ENCODE measurements at regions not wholly inside any gene's neighbourhood (a gene's known extent, or its start where the extent isn't known, plus 50 kb on each side); places are given as distances from the start of the nearest gene placed in this dataset.

- no peak overlapping the region for H3K27ac ChIP-seq (ENCODE audit: low read depth, low read length)
- no peak overlapping the region for H3K4me3 ChIP-seq (ENCODE audit: low read length)
- H3K36me3 ChIP-seq (ENCODE audit: control insufficient read depth, insufficient read depth, low read length) = no peaks in the 10 kb centered on the region
- no peaks in the 10 kb centered on the region for H3K27me3 ChIP-seq (ENCODE audit: control insufficient read depth, insufficient read depth, low read length)
- H3K9ac ChIP-seq (ENCODE audit: low read length) = no peak overlapping the region
- peaks cover 4% of the 10 kb centered on the region for H3K4me1 ChIP-seq (ENCODE audit: control insufficient read depth, insufficient read depth, low read length)
Observed at GRCh38 chr1:201602413-201603265, 63.7 kb downstream of the NAV1 start.

- peaks cover 4% of the 10 kb centered on the region for H3K4me1 ChIP-seq (ENCODE audit: control insufficient read depth, insufficient read depth, low read length)
- no peaks in the 10 kb centered on the region for H3K27me3 ChIP-seq (ENCODE audit: control insufficient read depth, insufficient read depth, low read length)
- H3K9ac ChIP-seq (ENCODE audit: low read length) = no peak overlapping the region
- H3K36me3 ChIP-seq (ENCODE audit: control insufficient read depth, insufficient read depth, low read length) = no peaks in the 10 kb centered on the region
- no peak overlapping the region for H3K27ac ChIP-seq (ENCODE audit: low read depth, low read length)
- no peak overlapping the region for H3K4me3 ChIP-seq (ENCODE audit: low read length)
Observed at GRCh38 chr1:201603613-201604232, 64.8 kb downstream of the NAV1 start.

- no peak overlapping the region for H3K27ac ChIP-seq (ENCODE audit: low read depth, low read length)
Observed at GRCh38 chr1:201605385-201606010, 66.6 kb downstream of the NAV1 start.

GRCh38 chr1:201606096-201606495 is 67.2 kb downstream of the NAV1 start:
- no peaks in the 10 kb centered on the region for H3K27me3 ChIP-seq (ENCODE audit: control insufficient read depth, insufficient read depth, low read length)
- H3K27ac ChIP-seq (ENCODE audit: low read depth, low read length) = no peak overlapping the region
- H3K4me1 ChIP-seq (ENCODE audit: control insufficient read depth, insufficient read depth, low read length) = peaks cover 4% of the 10 kb centered on the region
- no peak overlapping the region for H3K9ac ChIP-seq (ENCODE audit: low read length)
- H3K4me3 ChIP-seq (ENCODE audit: low read length) = no peak overlapping the region
- no peaks in the 10 kb centered on the region for H3K36me3 ChIP-seq (ENCODE audit: control insufficient read depth, insufficient read depth, low read length)

More at GRCh38 chr1:201605385-201606010, 66.6 kb downstream of the NAV1 start:
- Histone ChIP-seq H3K27me3 (ENCODE audit: control insufficient read depth, insufficient read depth, low read length) (no peaks in the 10 kb centered on the region), H3K36me3 (ENCODE audit: control insufficient read depth, insufficient read depth, low read length) (no peaks in the 10 kb centered on the region), H3K4me3 (ENCODE audit: low read length) (no peak overlapping the region), H3K4me1 (ENCODE audit: control insufficient read depth, insufficient read depth, low read length) (peaks cover 4% of the 10 kb centered on the region), H3K9ac (ENCODE audit: low read length) (no peak overlapping the region)

- no peak overlapping the region for H3K4me3 ChIP-seq (ENCODE audit: low read length)
- H3K4me1 ChIP-seq (ENCODE audit: control insufficient read depth, insufficient read depth, low read length) = peaks cover 4% of the 10 kb centered on the region
- no peaks in the 10 kb centered on the region for H3K27me3 ChIP-seq (ENCODE audit: control insufficient read depth, insufficient read depth, low read length)
- no peak overlapping the region for H3K27ac ChIP-seq (ENCODE audit: low read depth, low read length)
- no peaks in the 10 kb centered on the region for H3K36me3 ChIP-seq (ENCODE audit: control insufficient read depth, insufficient read depth, low read length)
- no peak overlapping the region for H3K9ac ChIP-seq (ENCODE audit: low read length)
Observed at GRCh38 chr1:201606623-201607022, 67.7 kb downstream of the NAV1 start.

- H3K4me1 ChIP-seq (ENCODE audit: control insufficient read depth, insufficient read depth, low read length) = peaks cover 2% of the 10 kb centered on the region
- no peak overlapping the region for H3K9ac ChIP-seq (ENCODE audit: low read length)
- H3K27ac ChIP-seq (ENCODE audit: low read depth, low read length) = no peak overlapping the region
Observed at GRCh38 chr1:201608635-201609395, 69.9 kb downstream of the NAV1 start.

GRCh38 chr1:201609661-201610318 is 70.9 kb downstream of the NAV1 start:
- H3K4me1 ChIP-seq (ENCODE audit: control insufficient read depth, insufficient read depth, low read length) = peaks cover 2% of the 10 kb centered on the region
- no peak overlapping the region for H3K27ac ChIP-seq (ENCODE audit: low read depth, low read length)
- no peak overlapping the region for H3K9ac ChIP-seq (ENCODE audit: low read length)
- H3K4me3 ChIP-seq (ENCODE audit: low read length) = no peak overlapping the region
- no peaks in the 10 kb centered on the region for H3K27me3 ChIP-seq (ENCODE audit: control insufficient read depth, insufficient read depth, low read length)
- no peaks in the 10 kb centered on the region for H3K36me3 ChIP-seq (ENCODE audit: control insufficient read depth, insufficient read depth, low read length)

More at GRCh38 chr1:201608635-201609395, 69.9 kb downstream of the NAV1 start:
- Histone ChIP-seq H3K36me3 (ENCODE audit: control insufficient read depth, insufficient read depth, low read length) (no peaks in the 10 kb centered on the region), H3K27me3 (ENCODE audit: control insufficient read depth, insufficient read depth, low read length) (no peaks in the 10 kb centered on the region), H3K4me3 (ENCODE audit: low read length) (no peak overlapping the region)

GRCh38 chr1:201610858-201611257 is 71.9 kb downstream of the NAV1 start:
- H3K27ac ChIP-seq (ENCODE audit: low read depth, low read length) = no peak overlapping the region
- H3K27me3 ChIP-seq (ENCODE audit: control insufficient read depth, insufficient read depth, low read length) = no peaks in the 10 kb centered on the region
- H3K9ac ChIP-seq (ENCODE audit: low read length) = no peak overlapping the region
- no peak overlapping the region for H3K4me3 ChIP-seq (ENCODE audit: low read length)
- H3K4me1 ChIP-seq (ENCODE audit: control insufficient read depth, insufficient read depth, low read length) = peaks cover 2% of the 10 kb centered on the region
- H3K36me3 ChIP-seq (ENCODE audit: control insufficient read depth, insufficient read depth, low read length) = no peaks in the 10 kb centered on the region

- Histone ChIP-seq H3K4me1 (ENCODE audit: control insufficient read depth, insufficient read depth, low read length) (peaks cover 2% of the 10 kb centered on the region), H3K4me3 (ENCODE audit: low read length) (no peak overlapping the region), H3K27me3 (ENCODE audit: control insufficient read depth, insufficient read depth, low read length) (no peaks in the 10 kb centered on the region), H3K9ac (ENCODE audit: low read length) (no peak overlapping the region), H3K36me3 (ENCODE audit: control insufficient read depth, insufficient read depth, low read length) (no peaks in the 10 kb centered on the region), H3K27ac (ENCODE audit: low read depth, low read length) (no peak overlapping the region)
Observed at GRCh38 chr1:201612645-201613044, 73.7 kb downstream of the NAV1 start.

- H3K27ac ChIP-seq (ENCODE audit: low read depth, low read length) = no peak overlapping the region
- H3K9ac ChIP-seq (ENCODE audit: low read length) = no peak overlapping the region
- no peaks in the 10 kb centered on the region for H3K4me1 ChIP-seq (ENCODE audit: control insufficient read depth, insufficient read depth, low read length)
- no peaks in the 10 kb centered on the region for H3K36me3 ChIP-seq (ENCODE audit: control insufficient read depth, insufficient read depth, low read length)
- no peaks in the 10 kb centered on the region for H3K27me3 ChIP-seq (ENCODE audit: control insufficient read depth, insufficient read depth, low read length)
- H3K4me3 ChIP-seq (ENCODE audit: low read length) = no peak overlapping the region
Observed at GRCh38 chr1:201614262-201615015, 75.5 kb downstream of the NAV1 start.

- H3K4me1 ChIP-seq (ENCODE audit: control insufficient read depth, insufficient read depth, low read length) = no peaks in the 10 kb centered on the region
- no peak overlapping the region for H3K4me3 ChIP-seq (ENCODE audit: low read length)
- H3K36me3 ChIP-seq (ENCODE audit: control insufficient read depth, insufficient read depth, low read length) = no peaks in the 10 kb centered on the region
- H3K9ac ChIP-seq (ENCODE audit: low read length) = no peak overlapping the region
- no peaks in the 10 kb centered on the region for H3K27me3 ChIP-seq (ENCODE audit: control insufficient read depth, insufficient read depth, low read length)
- H3K27ac ChIP-seq (ENCODE audit: low read depth, low read length) = no peak overlapping the region
Observed at GRCh38 chr1:201617157-201617556, 78.2 kb downstream of the NAV1 start.
